Spleen (tissue), 7 donors: ENCODE measurements at regions not wholly inside any gene's neighbourhood (a gene's known extent, or its start where the extent isn't known, plus 50 kb on each side); places are given as distances from the start of the nearest gene placed in this dataset.

Experiments
- CTCF ChIP-seq, 11 experiments: fragments of 200-600 bp in 7 of 11; fragments of 450-650 bp in 4 of 11; sonication (generic) in 4 of 11; IDR thresholded peaks in 8 of 11; conservative IDR thresholded peaks in 3 of 11; 1 replicate in 7 of 11; 2 replicates in 4 of 11; pipeline versions ENCODE4 v1.4.0 to v1.8.0; 2016 to 2021; ENCODE audit warnings: antibody characterized with exemption in 11 of 11, inconsistent platforms in 4 of 11, mild to moderate bottlenecking in 1 of 11
- POLR2A ChIP-seq, 3 donors: fragments of 450-650 bp; IDR thresholded peaks; one replicate each; pipeline ENCODE4 v1.5.1; 2017; ENCODE audit warnings: antibody characterized with exemption in 3 of 3, mild to moderate bottlenecking in 1 of 3
- POLR2AphosphoS5 ChIP-seq, 3 donors: sonication (generic); formaldehyde crosslinking; IDR thresholded peaks; one replicate each; pipeline ENCODE4 v1.5.1; 2017; ENCODE audit warnings: antibody characterized with exemption in 3 of 3
- donor health status: DM: no; HTN: no; CAD: no; lungs with moderate emphysema.
- donor health status: DM: no; HTN: no; CAD: no.
- donor health status: DM: no; HTN: no; CAD: no.

DNA sequence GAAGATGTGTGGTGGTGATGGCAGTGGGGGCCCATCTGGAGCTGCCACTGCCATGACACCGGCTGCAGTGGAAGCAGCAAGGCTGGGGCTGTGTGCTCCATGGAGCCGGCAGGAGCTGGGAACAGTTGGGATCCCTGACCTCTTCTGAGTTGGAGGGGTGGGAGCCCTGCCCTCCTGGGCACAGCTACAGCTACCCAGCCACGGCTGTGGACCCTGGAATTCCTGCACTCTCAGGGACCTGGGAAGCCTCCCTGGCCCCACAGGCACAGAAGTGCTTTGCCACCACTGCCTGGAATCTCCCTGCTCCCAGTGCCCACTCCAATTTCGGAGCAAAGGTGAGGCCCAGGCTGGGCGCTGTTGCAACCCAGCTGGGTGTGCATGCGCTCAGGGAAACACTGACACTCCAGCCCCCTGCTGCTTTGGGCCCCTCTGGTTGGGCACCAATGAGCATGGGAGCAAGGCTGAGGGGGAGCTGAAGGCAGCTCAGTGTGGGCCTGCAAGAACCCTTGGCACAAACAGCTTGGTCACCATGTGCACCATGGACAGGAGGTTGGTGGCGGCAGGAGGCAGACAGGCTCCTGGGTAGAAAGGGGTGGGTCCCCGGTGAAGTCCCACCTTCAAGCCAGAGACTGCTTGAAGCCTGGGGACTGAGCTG lies 817.6 kb downstream of the KCNT2 start:
- TF ChIP-seq CTCF (IDR thresholded peaks at IDR 0.05 in 8 of 11, conservative IDR thresholded peaks at IDR 0.05 in 3 of 11), result no peak
- TF ChIP-seq POLR2A (IDR thresholded peaks at IDR 0.05), result no peak
- TF ChIP-seq POLR2AphosphoS5 (IDR thresholded peaks at IDR 0.05), result no peak
